ENCODE measurements at regions not wholly inside any gene's neighbourhood (a gene's known extent, or its start where the extent isn't known, plus 50 kb on each side); places are given as distances from the start of the nearest gene placed in this dataset.

- no peaks in the 10 kb centered on the region for H3K9me3 ChIP-seq (ENCODE audit: control insufficient read depth, insufficient read depth, low read length)
- TF ChIP-seq MXI1 (IDR thresholded peaks at IDR 0.05; ENCODE audit: borderline replicate concordance, low read depth, low read length) (no peak), RAD21 (IDR thresholded peaks at IDR 0.05; ENCODE audit: low read length) (no peak), CHD1 (IDR thresholded peaks at IDR 0.05; ENCODE audit: low read depth, low read length) (no peak), CTCF (conservative IDR thresholded peaks at IDR 0.05; ENCODE audit: low read depth, low read length) (no peak), FOS (IDR thresholded peaks at IDR 0.05; ENCODE audit: low read depth, low read length) (no peak), RCOR1 (IDR thresholded peaks at IDR 0.05; ENCODE audit: insufficient replicate concordance, low read length) (no peak)
- no peak overlapping the region for H2BK5ac ChIP-seq (ENCODE audit: low read depth, low read length, poor library complexity, severe bottlenecking)
- H4K8ac ChIP-seq (ENCODE audit: low read depth in 2 of 2, low read length in 2 of 2), result no peak overlapping the region
- intact Hi-C loops (cut with micrococcal nuclease), result no loop called here
- H3K36me3 ChIP-seq (ENCODE audit: control insufficient read depth, insufficient read depth, low read length), result no peaks in the 10 kb centered on the region
- H3K79me1 ChIP-seq (ENCODE audit: low read depth in 1 of 2, low read length in 2 of 2), result no peaks in the 10 kb centered on the region
- no peak for ATAC-seq (ENCODE audit: low read depth)
- no peak overlapping the region for H3K56ac ChIP-seq (ENCODE audit: extremely low read depth, insufficient read depth, low read length)
- no peak overlapping the region for H2BK120ac ChIP-seq (ENCODE audit: low read depth, low read length)
- H4K91ac ChIP-seq (ENCODE audit: insufficient read depth, low read depth, low read length), result no peak overlapping the region
- H2AK9ac ChIP-seq (replicated peaks; ENCODE audit: low read depth, low read length, poor library complexity), result no peak overlapping the region
- no peak overlapping the region for H3K27ac ChIP-seq (ENCODE audit: insufficient read depth, low read length)
- no peaks in the 10 kb centered on the region for H3K9me1 ChIP-seq (ENCODE audit: insufficient read depth, low read length)
- no peak overlapping the region for H3K4ac ChIP-seq (ENCODE audit: low read depth, low read length)
- H3K4me2 ChIP-seq (ENCODE audit: low read depth, low read length), result no peak overlapping the region
- WGBS, 2 experiments (ENCODE audit: extremely low coverage in 2 of 2, insufficient read length in 1 of 2), result no CpG with 5 or more reads among the region's 1 CpG
- POLR2A ChIA-PET (ENCODE audit: unreplicated experiment), result no interaction called here
- DNase-seq, result no peak
- H3K9ac ChIP-seq (ENCODE audit: low read depth, low read length), result no peak overlapping the region
- no peaks in the 10 kb centered on the region for H3K4me1 ChIP-seq (ENCODE audit: control insufficient read depth, insufficient read depth, low read length)
- no peak overlapping the region for H4K5ac ChIP-seq (ENCODE audit: low read depth, low read length)
- BruUV-seq (replicated peaks), result no TSS peak
- no peak overlapping the region for H2AFZ ChIP-seq (replicated peaks; ENCODE audit: low read length, poor library complexity)
- dilution Hi-C loops (cut with HindIII; ENCODE audit: low sequenced_read_pairs, unreplicated experiment), result no loop called here
- in situ Hi-C loops (cut with MboI; ENCODE audit: low sequenced_read_pairs), result no loop called here
- no peaks in the 10 kb centered on the region for H3K27me3 ChIP-seq (ENCODE audit: control insufficient read depth, insufficient read depth, low read length)
- no peak overlapping the region for H3K23ac ChIP-seq (ENCODE audit: low read depth, low read length)
- H3K4me3 ChIP-seq (ENCODE audit: insufficient read depth, low read depth, low read length), result no peak overlapping the region
- H2BK15ac ChIP-seq (ENCODE audit: low read depth, low read length), result no peak overlapping the region
- no peaks in the 10 kb centered on the region for H4K20me1 ChIP-seq (ENCODE audit: insufficient read depth, low read length)
- H2BK20ac ChIP-seq (ENCODE audit: low read depth, low read length), result no peak overlapping the region
- CTCF ChIA-PET, result no interaction called here
- no peak overlapping the region for H2AK5ac ChIP-seq (ENCODE audit: low read depth, low read length)
- no peak overlapping the region for H3K14ac ChIP-seq (replicated peaks; ENCODE audit: low read depth, low read length)
- no peak overlapping the region for H3K18ac ChIP-seq (ENCODE audit: low read depth, low read length)
Measured at GRCh38 chr9:12350775-12351174, 342.4 kb upstream of the TYRP1 start.

All from IMR-90 (cell line).